ENCODE measurements at regions not wholly inside any gene's neighbourhood (a gene's known extent, or its start where the extent isn't known, plus 50 kb on each side); places are given as distances from the start of the nearest gene placed in this dataset.
"Not testable (repeated sequence)": the region's sequence is repeated elsewhere in the genome, so short reads cannot be mapped to it uniquely, and the experiment has no call there.

- no peak for DNase-seq
Measured at GRCh38 chr2:176885001-176885643, 327.5 kb upstream of the HNRNPA3 start.

GRCh38 chr2:176885661-176886060 lies 326.9 kb upstream of the HNRNPA3 start:
- peak; percentile 5 for DNase-seq

- DNase-seq = no peak
Measured at GRCh38 chr2:176891105-176891504, 321.5 kb upstream of the HNRNPA3 start.

- no peak for DNase-seq
Measured at GRCh38 chr2:176891857-176892256, 320.7 kb upstream of the HNRNPA3 start.

DNA sequence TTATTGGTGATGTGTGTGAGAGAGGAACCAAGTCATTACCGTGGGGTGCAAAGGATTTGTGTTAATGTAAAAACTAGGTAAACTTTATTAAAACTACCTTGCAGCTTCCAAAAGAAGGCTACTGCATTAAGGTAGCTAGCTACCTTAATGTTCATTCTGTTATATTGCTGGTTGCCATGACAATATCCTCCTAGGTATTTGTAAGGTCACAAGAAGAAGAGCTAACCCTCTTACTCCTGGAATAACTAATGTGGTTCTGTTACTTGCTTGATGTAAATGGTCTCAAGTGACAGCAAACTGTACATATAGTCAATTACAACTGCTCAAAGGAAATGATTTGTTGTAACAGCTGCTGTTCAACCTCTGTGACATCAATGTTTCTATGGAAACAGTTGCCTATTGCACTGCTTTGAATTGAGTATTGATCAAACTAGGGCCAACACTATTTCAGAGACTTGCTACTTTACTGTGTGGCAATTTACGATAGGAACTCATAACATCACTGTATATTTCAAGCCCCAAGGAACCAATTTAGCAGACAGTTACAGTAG lies 319.8 kb upstream of the HNRNPA3 start:
- DNase-seq = no peak

GRCh38 chr2:176895158-176895557 lies 317.4 kb upstream of the HNRNPA3 start:
- no peak for DNase-seq

DNA sequence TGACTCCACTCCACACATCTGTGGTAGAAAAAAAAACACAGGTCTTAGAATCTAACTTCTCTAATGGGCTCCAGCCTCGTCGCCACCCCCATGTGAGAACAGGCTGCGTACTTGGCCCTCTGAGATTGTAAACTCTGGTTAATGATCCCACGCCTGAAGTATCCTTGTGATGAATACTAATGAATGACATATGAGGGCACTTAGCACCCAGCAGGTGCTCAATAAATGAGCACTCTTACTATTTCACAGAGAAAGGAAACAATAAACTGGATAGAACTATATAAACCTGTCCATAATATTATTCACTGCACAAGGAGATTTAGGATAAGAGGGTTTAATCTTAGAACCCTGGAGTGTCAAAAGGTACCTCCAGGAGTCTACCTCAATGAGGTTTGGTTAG lies 310.1 kb upstream of the HNRNPA3 start:
- no peak for DNase-seq

- not testable (repeated sequence) for DNase-seq
Measured at GRCh38 chr2:176904053-176904452, 308.5 kb upstream of the HNRNPA3 start.

GRCh38 chr2:176907341-176907740 lies 305.3 kb upstream of the HNRNPA3 start:
- no peak for DNase-seq

GRCh38 chr2:176910828-176911227 lies 301.8 kb upstream of the HNRNPA3 start:
- DNase-seq = no peak

DNA sequence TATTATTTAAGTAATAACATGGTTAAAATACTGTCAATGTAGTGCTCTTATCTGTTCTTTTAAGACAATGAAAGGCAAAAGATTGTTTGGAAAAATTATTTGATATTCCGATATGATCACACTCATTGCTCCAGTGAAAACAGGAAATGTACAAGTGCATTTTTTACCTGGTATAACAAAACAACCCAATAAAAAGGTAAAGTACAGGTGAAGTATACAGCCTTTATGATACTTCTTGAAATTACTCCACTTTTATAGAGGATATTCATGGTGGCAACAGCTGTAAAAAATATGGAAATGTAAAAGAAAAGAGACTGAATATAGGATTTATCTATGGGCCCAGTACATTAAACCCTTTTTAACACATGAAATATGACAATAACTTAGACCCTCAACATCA lies 298.6 kb upstream of the HNRNPA3 start:
- no peak for DNase-seq

DNA sequence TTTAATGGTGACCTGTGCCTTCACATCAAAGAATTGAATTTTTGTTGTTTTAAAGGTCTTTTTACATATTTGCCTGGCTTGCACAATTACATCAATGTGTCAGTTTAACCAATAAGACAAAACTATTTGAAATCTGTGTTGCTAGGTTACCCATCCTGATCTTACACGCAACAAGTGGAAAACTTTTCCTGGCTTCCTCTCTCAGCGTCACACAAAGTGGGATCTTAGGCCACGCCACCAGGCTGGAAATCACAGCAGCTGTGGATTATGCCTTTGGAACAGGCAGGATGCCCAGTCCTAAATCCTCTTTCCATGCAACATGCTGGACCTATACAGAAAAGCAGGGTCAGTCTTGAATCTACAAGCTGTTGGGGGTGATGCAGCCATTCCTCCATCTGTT lies 298.2 kb upstream of the HNRNPA3 start:
- DNase-seq = no peak

- not testable (repeated sequence) for DNase-seq
Measured at GRCh38 chr2:176922545-176922944, 290.0 kb upstream of the HNRNPA3 start.

DNA sequence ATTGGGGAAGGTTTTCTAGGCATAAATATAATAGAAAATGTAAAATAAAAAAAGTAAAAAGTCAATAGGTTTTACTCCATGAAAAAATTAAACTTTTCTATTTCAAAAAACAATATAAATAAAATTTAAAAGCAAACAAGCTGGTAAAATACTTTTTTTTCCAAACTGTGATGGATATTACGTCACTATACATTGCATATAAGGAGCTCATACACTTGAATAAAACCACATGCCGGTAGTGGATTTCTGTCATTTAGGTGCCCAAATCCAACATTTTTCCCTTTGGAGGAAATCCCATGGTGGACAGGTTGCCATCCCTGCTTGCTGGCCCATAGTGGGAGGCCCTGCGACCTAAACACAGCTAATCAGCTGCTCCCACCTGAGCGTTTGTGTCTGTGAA lies 289.4 kb upstream of the HNRNPA3 start:
- DNase-seq = no peak

GRCh38 chr2:176924909-176925534 lies 287.6 kb upstream of the HNRNPA3 start:
- DNase-seq = no peak

DNA sequence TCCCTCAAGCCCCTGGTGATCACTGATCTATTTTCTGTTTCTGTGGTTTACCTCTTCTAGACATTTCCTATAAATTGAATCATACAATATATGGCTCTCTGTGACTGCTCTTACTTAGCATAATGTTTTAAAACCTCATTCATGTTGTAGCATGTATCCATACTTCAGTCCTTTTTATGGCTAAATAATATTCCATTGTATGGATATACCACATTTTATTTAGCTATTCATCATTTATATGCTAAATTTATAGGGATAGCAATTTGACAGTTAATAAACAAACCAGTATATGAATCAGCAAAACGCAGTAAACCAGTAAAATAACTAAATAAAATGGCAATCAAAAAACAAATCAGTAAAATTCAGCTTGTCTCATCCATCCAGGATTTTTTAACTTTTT lies 286.1 kb upstream of the HNRNPA3 start:
- DNase-seq = no peak

GRCh38 chr2:176929387-176929786 lies 283.2 kb upstream of the HNRNPA3 start:
- not testable (repeated sequence) for DNase-seq

GRCh38 chr2:176931588-176932563 lies 280.7 kb upstream of the HNRNPA3 start:
- DNase-seq = no peak

DNA sequence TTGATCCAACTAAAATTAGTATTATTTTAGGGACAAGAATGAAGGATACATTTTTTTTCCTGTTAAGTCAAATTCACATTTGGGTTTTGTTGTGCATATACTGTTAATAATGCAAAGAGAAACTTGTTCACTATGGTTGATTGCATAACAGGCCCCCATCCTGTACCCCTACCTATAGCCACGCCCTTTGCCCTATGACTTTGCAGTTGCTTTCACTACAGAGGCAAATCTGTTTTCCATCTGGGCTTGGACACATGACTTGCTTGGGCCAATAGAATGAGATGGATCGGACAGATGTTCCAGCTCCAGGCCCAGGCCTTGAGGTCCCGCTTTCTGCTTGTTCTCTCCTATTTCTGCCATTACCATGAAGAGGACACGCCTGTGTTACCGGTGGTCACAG lies 278.5 kb upstream of the HNRNPA3 start:
- no peak for DNase-seq

- no peak for DNase-seq
Measured at GRCh38 chr2:176934869-176935415, 277.7 kb upstream of the HNRNPA3 start.

DNA sequence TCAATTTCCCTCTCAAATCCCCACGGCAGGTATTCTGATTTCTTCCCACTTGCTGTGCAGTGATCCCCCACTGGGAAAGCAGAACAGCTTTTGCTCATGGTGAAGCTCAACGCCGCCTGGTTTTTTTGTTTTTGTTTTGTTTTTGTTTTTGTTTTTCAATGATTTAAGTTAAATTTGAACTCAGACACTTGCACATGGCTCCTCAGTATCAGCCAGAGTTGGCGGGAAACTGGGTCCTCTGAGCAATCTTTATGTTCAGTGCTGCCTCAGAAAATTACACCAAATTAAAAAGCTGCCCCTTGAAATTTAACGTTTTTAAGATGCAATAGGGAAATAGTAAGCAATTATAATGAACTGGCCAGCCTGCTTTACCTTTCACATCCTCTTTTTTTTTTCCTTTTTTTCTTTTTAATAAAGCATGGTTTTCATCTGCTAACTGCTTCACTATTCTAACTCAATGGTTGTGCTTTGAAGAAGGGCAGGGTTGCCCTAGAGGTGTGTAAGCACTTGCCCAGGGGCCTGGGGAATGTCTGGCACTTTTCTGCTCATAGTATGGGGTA lies 277.0 kb upstream of the HNRNPA3 start:
- DNase-seq = no peak

DNA sequence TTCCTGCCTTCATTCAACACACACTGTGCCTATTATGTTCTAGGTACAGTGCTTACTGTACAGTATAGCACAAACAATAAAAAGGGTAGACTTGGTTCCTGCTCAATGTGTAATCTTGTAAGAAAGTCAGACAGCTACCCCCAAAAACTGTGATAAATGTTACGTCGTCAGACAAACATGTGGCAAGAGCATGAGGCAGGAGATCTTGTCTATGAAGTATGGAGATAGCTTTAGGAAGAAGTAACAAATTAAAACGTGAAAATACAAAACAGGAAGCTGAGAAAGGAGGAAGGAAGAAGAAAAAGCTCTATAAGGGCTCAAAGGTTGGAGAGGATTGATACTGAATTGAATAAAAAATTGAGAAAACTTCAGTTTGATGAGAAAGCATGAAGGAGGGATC lies 276.2 kb upstream of the HNRNPA3 start:
- no peak for DNase-seq

GRCh38 chr2:176944998-176945397 lies 267.6 kb upstream of the HNRNPA3 start:
- DNase-seq = no peak

Data from NCI-H187 treated with DMSO at 0.1 percent for 48 hours (cell line).